Urothelium cell line (cell line): ENCODE measurements at regions not wholly inside any gene's neighbourhood (a gene's known extent, or its start where the extent isn't known, plus 50 kb on each side); places are given as distances from the start of the nearest gene placed in this dataset.
"Not testable (repeated sequence)": the region's sequence is repeated elsewhere in the genome, so short reads cannot be mapped to it uniquely, and the experiment has no call there.

Experiments used
- DNase-seq: peaks from one replicate; pipeline ENCODE4 v3.0.0; 2011; ENCODE audit warnings: low spot score, mixed read lengths
- FAIRE-seq: peaks from 2 replicates; lab custom pipeline; 2011; peaks lifted over from hg19 to GRCh38; lab: Jason Lieb, UNC

- not testable (repeated sequence) for FAIRE-seq
Measured at GRCh38 chr12:32956418-32956817, 59.8 kb upstream of the PKP2 start.

GRCh38 chr12:32952681-32953080, 56.1 kb upstream of the PKP2 start:
- FAIRE-seq (no peak), DNase-seq (no peak)

More at GRCh38 chr12:32956418-32956817, 59.8 kb upstream of the PKP2 start:
- not testable (repeated sequence) for DNase-seq

GRCh38 chr12:32949815-32950214, 53.2 kb upstream of the PKP2 start:
- DNase-seq (no peak), FAIRE-seq (no peak)

- FAIRE-seq = no peak
- peak; percentile 27 for DNase-seq
Measured at GRCh38 chr12:32947206-32948067, 50.9 kb upstream of the PKP2 start.

- no peak for FAIRE-seq
- no peak for DNase-seq
Measured at GRCh38 chr12:32946504-32947131, 50.0 kb upstream of the PKP2 start.
